H1 (cell line): ENCODE measurements at regions not wholly inside any gene's neighbourhood (a gene's known extent, or its start where the extent isn't known, plus 50 kb on each side); places are given as distances from the start of the nearest gene placed in this dataset.

Experiments used
- ASH2L ChIP-seq: fragments of 200-600, 300-600 bp; sonication (generic); IDR thresholded peaks from one replicate; pipeline ENCODE4 v1.7.1; 2017; ENCODE audit warnings: low read length
- POLR2A ChIP-seq, 2 experiments: IDR thresholded peaks; 1 replicate in 1 of 2; 2 replicates in 1 of 2; pipeline ENCODE4 v1.6.1; 2011; ENCODE audit warnings: low read depth in 2 of 2, low read length in 2 of 2, mild to moderate bottlenecking in 2 of 2; ENCODE audit errors: control extremely low read depth in 1 of 2
- TAF1 ChIP-seq: IDR thresholded peaks from 2 replicates; pipeline ENCODE4 v1.6.1; 2011; ENCODE audit warnings: mild to moderate bottlenecking, low read depth, low read length

DNA sequence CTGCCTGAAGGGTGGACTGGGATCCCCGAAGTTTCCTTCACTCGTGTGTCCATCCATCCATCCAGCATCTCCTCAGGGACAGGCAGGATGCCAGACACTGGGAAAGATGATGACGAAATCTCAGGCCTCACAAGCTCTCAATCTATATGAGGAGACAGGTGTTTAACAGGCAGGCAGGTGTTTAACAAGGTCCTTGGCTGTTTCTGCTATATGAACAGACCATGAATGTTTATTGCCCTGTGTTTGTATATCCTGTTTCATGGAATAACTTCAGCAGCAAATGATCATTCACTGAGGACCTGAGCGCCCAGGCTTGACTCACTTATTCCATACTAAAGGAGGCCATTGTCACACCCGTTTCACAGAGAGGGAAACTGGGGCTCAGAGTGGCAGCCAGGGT lies 685.8 kb upstream of the HS6ST1 start (continued):
- TF ChIP-seq TAF1 (no peak), ASH2L (no peak), POLR2A (IDR thresholded peaks at IDR 0.05; ENCODE audit: control extremely low read depth in 1 of 2, low read depth in 2 of 2, low read length in 2 of 2) (no peak)
- TF ChIP-seq, all 59 proteins: peak for 0
